Breast epithelium (tissue), 3 donors: ENCODE measurements at regions not wholly inside any gene's neighbourhood (a gene's known extent, or its start where the extent isn't known, plus 50 kb on each side); places are given as distances from the start of the nearest gene placed in this dataset.

Source experiments
- POLR2AphosphoS5 ChIP-seq, 3 donors: sonication (generic); formaldehyde crosslinking; IDR thresholded peaks; one replicate each; pipeline ENCODE4 v1.6.1; 2017; ENCODE audit warnings: antibody characterized with exemption in 3 of 3
- TF ChIP-seq, protein P1 (sequence below), 3 donors: fragments of 450-650 bp; IDR thresholded peaks; one replicate each; pipeline ENCODE4 v1.5.1; 2016 to 2017; ENCODE audit warnings: antibody characterized with exemption in 3 of 3, mild to moderate bottlenecking in 3 of 3, moderate library complexity in 3 of 3

DNA sequence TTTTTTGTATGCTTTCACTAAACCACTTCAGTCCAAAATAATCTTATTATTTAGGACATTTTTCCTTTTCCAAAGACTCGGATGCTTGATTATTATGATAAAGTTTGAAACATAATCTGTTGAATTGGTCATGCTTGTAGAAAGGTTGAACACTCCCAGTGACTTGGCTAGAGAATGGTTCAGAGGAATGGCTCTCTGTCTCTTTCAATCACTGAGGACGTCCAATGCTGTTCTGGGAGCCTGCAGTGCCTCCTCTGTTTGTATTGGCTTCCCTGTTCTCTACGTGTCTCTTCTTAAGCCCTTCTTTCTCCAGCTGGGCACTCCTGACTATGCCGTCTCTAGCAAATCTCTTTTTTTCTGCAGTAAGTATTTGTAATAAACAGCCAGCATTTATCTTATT lies 369.0 kb upstream of the DYNLRB2 start:
- TF ChIP-seq, protein P1, sequence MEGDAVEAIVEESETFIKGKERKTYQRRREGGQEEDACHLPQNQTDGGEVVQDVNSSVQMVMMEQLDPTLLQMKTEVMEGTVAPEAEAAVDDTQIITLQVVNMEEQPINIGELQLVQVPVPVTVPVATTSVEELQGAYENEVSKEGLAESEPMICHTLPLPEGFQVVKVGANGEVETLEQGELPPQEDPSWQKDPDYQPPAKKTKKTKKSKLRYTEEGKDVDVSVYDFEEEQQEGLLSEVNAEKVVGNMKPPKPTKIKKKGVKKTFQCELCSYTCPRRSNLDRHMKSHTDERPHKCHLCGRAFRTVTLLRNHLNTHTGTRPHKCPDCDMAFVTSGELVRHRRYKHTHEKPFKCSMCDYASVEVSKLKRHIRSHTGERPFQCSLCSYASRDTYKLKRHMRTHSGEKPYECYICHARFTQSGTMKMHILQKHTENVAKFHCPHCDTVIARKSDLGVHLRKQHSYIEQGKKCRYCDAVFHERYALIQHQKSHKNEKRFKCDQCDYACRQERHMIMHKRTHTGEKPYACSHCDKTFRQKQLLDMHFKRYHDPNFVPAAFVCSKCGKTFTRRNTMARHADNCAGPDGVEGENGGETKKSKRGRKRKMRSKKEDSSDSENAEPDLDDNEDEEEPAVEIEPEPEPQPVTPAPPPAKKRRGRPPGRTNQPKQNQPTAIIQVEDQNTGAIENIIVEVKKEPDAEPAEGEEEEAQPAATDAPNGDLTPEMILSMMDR (IDR thresholded peaks at IDR 0.05), result no peak
- TF ChIP-seq POLR2AphosphoS5 (IDR thresholded peaks at IDR 0.05), result no peak
